ENCODE measurements at regions not wholly inside any gene's neighbourhood (a gene's known extent, or its start where the extent isn't known, plus 50 kb on each side); places are given as distances from the start of the nearest gene placed in this dataset.

DNA sequence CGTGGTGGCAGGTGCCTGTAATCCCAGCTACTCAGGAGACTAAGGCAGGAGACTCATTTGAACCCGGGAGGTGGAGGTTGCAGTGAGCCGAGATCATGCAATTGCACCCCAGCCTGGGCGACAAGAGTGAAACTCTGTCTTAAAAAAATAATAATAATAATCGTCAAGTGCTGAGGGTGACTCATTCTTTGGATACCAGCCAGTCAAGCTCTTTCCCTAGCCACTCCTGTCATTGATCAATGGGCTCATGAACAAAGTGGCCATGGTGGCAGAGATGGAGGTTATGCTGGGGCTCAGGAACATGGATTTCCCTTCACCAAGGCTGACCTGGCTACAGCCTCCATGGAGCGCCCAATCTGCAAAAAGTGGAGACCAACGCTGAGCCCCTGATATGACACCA lies 94.5 kb upstream of the HAAO start:
- DNase-seq, result no peak

DNA sequence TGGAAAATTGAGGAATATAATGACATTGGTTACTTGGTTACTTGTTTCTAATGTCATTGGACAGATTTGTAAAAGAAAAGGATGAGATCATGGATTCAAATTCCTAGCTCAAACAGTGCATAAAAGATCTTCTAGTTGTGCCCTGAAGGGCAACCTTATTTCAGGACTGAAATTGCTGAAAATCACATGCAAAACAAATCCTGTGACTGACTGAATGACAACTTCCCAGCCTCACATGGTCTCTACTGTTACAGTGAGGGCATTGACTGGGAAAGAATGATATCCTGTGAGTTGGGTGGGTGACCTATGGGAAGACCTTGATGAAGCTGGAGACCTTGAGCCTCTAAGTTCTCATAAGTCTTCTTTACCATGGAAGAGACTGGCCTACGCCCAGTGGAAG lies 90.4 kb upstream of the HAAO start:
- no peak for DNase-seq

DNA sequence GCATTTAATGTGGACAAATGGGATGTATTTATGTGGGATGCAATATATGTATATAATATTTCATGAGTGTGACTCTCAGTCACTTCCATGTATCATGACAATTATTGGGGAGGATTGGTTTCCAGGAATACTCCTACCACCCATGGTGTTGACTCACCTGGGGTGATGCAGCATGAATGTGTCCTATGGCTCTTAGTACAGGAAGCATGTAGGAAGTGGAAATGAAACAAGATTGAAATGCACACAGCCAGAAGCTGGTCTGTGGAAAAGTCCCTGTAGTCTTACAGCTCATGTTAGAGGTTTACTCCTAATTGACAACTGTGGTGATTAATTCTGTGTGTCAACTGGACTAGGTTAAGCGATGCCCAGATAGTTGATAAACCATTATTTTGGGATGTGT lies 89.3 kb upstream of the HAAO start:
- DNase-seq, result no peak

DNA sequence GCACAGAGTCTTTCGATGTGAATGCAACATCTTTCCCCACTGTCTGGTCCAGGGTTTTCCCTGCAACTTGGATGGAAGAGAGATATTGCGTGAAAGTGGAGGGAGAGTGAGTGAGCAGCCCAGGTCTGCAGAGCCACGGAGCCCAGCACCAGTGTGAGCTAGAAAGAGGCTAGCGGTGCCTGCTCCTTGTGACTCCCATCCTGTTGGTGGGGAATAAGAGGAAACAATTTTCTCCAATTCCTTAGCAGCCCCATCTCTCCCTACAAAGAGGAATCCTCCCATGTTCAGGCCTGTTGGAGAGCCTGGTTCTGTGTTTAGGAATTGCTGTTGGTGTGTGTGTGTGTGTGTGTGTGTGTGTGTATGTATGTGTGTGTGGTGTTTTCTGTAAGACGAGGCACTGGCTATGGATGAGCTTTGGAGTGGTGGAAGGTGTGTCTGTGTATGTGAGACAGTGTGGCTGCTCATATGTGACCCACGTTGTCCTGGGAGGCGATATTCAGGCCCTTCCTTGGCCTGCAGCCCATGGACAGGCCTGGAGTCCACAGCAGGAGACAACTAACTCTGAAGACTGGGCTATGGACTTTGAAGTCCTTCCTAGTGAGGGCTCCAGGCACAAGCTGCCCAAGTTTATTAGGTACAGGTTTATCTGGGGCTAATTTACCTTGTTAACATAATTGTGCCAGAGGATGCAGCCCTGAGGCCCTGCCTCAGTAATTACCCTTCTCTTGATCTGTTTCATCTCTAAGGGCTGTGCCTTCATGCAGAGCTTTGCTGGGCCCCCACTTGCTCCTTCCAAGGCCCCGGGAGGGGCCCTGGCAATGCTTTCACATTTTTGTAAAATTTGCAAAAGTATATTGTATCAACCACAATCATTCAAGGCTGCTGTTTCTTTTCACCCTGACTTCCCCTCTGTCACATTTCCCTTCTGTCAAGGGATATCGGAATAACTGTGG lies 88.6 kb upstream of the HAAO start:
- DNase-seq, result no peak

DNA sequence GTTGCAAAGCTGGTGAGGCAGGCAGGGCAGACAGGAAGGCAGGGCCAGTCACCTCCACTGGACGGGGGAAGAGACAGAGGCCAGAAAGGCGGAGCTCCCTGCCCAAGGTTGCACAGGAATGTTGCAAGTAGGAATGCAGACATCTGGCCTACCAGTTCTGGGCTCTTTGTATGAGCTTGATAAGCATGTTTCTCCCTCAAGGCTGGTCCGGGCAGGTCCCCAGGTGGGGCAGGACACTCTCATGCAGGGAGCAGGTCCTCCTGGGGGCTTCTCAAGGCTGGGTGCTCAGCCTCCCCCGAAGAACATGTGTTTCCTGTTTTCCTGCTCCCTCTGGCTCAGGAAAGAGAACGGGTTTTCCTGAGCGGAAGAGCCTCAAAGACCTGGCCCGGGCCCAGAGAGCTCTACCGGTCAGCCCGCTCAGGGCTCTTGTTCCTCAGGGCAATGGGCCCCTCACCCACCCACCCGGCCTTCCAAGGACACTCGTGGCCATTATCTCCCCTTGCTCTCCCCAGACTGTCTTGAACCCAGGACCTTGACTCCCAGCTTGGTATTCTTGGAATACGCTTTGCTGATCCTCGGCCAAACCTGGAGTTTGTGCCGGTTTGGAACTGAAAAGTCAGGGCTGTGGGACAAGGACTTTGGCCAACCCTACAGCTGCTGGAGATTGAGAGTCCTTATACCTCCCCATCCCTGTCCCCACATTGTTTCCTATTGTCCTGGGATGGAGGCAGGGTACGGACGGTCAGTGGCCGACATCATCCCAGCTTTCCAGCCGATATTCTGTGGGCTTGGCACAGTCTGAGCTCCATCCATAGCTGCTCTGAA lies 87.7 kb upstream of the HAAO start:
- no peak for DNase-seq

DNA sequence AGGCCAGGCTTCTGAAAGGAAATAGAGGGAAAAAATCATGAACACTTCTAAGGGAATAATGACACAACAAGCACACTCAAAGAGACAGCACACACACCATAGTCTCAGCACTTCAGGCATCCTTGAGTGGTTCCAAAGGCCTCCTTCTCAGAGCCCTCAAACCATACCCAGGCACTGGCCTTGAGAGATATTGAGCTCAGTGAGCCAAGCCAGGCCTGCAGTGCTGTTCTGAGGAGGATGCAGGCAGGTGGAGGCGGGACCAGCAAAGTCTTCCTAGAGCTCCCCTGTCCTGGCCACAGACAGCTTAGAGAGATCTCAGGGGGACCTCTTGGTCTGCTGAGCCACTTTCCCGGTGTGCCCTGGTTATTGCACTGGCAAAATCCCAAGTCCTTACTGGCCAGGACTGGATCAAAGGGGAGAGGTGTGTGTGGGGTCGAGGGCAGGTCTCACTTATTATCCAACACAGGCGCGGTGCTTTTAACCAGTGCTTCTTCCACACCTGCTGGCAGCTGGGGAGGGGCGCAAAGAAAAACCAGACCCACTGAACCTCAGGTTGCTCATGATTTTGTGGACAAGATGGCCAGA lies 86.8 kb upstream of the HAAO start:
- DNase-seq, result no peak

DNA sequence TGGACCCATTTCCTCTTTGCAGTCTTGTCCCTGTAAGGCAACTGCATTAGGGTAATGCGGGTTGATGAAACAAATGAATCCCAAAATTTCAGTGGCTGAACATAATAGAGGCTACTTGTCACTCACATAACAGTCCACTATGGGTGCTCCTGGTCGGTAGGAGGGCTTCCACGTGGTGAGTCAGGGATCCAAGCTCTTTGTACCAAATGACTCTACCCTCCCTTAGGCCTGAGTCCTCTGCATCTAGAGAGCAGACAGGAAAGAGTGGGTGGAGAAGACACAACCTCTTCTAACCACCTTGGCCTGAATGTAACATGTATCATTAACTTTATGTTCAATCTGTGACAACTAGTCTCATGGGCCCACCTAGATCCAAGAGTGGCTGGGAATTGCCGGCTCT lies 86.2 kb upstream of the HAAO start:
- DNase-seq, result no peak

DNA sequence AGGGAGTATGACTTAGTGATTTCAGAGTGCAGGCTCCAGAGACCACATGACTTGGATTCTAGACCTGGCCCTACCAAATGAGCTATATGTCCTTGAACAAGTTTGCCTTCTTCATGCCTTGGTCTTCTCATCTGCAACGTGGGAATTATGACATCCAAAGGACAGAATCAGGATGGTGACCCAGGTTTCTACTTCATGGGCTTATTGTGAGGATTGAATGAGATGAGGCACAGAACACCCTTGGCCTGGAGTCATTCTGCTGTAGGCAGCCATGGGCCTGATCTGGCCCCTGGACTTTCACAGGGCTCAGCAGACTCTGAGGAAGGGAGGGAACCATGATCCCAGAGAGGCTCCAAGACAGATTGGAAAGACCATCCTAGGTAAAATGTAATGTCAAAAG lies 85.6 kb upstream of the HAAO start:
- DNase-seq, result no peak

DNA sequence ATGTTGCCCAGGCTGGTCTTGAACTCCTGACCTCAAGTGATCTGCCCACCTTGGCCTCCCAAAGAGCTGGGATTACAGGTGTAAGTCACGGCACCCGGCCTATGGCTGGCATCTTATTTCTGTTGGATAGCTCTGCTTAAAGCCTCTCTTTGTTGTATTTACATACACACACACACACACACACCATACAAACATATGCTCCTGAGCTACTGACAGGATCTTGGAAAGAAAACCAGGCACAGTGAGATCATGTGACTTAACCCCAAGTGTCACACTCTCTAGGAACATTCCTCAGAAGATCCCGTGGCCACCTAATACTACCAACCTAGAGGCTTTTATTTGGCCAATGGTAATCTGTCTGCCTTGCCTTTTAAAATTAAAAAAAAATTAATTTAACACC lies 85.1 kb upstream of the HAAO start:
- no peak for DNase-seq

DNA sequence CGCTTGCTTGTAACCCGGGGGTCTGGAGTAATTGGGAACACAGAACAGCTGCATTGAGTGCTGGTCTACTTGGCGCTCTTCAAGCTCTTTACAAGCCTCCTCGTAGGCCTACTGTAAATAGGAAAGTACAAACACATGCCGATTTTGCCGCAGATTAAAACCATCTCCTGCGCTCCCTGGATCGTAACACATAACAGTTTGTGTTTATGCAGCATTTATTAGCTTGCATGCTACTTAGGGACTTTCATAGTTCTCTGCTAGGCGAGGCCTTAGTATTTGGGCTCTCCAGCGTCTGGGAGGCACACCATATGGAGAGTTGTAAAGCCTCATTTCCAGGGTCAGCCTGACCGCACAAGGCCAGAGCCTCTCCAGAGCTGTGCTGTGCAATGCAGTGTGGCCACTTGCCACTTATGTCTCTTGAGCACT lies 84.0 kb upstream of the HAAO start:
- DNase-seq, result no peak

DNA sequence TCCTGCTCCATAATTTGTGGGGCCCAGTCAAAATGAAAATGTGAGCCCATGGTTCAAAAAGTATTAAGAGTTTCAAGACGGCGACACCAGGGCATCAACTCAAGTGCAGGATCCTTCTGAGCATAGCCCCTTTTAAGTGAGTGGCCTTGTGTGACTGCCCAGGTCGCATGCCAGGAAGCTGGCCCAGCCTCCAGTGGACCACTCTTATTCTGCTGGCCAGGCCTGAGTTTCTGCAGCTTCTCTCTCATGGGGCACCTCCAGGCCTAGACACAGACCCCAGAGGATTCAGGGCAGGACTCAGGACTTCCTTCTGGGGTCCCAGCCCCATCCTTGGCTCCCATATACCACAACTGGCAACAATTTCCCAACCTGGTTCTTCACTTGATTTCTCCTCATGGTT lies 83.5 kb upstream of the HAAO start:
- no peak for DNase-seq

DNA sequence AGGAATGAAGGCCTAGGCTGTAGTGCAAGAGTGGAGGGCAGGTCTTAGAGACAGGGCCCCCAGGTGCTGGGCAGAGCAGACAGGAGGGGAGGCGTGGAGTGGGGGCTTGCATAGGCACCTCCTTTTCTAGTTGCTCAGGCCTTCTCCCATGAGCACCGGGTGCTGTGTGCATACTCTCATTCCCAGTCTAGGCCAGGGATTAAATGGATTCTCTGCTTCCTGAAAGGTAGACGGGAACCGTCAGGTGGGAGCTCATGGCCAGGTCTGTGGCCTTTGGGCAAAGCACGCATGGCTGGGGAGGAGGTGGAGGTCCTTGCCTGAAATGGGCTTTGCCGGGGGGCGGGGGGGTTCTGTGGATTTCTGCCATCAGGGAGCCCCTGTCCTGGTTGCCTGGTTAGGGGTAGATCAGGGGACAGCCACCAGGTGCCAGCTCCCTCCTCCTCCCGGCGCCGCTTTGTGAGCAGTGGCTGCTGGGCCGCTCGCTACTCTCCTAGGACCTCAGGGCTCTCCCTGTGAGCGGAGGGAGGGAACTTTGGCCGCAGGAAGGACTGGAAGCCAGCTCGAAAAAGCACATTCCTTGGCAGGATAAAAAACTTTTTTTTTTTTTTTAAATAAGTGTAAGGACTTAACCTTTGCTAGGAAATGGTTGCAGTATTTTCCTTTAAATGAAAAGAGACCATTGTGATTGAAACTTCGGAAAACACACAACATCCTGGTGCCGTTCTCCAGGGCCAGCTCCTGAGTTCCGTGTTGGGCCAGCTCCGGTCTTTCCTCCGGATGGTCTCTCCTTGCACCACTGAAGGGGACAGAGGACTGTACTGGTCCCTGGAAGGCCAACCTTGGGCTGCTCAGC lies 82.8 kb upstream of the HAAO start:
- no peak for DNase-seq

DNA sequence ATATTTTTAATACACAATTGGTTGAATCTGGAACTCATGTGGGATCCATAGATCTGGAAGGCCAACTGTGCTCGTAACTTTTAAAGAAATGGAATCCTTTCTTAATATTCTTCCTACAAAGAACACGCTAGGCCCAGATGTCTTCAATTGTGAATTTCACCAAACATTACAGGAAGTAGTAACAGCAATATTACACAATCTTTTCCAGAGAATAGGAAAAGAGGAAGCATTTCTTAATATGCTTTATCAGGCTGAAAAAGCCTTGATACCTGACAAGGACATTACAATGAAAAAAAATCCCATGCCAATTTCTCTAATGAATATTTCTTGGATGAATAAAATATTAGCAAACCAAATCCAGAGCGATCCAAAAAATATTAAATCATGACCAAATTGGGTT lies 80.3 kb upstream of the HAAO start:
- no peak for DNase-seq

DNA sequence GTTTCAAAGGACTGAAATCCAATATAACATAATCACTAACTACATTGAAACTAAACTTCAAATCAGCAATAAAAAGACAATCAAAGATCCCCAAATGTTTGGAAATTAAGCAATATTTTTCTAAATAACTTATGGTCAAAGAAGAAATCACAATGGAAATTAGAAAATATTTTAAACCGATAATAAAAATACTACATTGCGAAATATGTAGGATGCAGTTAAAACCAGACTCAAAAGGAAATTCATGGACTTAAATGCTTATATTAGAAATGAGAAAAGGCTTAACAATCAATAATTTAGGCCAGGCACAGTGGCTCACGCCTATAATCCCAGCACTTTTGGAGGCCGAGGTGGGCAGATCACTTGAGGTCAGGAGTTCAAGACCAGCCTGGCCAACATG lies 79.0 kb upstream of the HAAO start:
- no peak for DNase-seq

DNA sequence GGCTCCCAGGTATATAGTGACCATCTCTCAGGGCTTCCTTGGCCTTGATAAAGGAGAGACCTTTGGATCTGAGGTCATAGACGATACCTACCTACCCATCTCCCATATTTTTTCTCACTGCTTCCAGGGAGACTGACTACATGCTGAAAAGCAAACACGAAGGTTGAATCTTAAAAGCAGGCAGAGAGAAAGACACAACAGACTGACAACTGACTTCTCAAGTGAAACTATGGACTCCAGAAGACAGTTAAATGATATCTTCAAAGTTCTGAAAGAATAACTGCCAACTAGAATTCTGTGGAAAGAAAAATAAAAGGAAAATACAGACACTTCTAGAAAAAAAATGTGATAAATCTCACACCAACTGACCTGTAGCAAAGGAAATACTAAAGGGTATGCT lies 76.5 kb upstream of the HAAO start:
- no peak for DNase-seq

DNA sequence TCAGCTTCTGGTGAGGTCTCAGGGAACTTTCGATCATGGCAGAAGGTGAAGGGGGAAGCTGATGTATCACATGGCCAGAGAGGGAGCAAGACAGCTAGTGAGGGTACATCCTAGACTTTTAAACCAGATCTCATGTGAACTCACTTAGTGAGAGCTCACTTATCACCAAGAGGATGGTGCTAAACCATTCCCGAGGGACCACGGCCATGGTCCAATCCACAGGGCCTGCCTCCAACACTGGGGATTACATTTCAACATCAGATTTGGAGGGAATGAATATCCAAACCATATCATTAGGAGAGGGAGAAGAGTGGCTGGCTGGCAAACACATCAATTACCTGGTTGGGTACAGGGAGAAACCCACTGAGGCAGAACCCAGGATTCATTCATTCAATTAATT lies 75.7 kb upstream of the HAAO start:
- no peak for DNase-seq

DNA sequence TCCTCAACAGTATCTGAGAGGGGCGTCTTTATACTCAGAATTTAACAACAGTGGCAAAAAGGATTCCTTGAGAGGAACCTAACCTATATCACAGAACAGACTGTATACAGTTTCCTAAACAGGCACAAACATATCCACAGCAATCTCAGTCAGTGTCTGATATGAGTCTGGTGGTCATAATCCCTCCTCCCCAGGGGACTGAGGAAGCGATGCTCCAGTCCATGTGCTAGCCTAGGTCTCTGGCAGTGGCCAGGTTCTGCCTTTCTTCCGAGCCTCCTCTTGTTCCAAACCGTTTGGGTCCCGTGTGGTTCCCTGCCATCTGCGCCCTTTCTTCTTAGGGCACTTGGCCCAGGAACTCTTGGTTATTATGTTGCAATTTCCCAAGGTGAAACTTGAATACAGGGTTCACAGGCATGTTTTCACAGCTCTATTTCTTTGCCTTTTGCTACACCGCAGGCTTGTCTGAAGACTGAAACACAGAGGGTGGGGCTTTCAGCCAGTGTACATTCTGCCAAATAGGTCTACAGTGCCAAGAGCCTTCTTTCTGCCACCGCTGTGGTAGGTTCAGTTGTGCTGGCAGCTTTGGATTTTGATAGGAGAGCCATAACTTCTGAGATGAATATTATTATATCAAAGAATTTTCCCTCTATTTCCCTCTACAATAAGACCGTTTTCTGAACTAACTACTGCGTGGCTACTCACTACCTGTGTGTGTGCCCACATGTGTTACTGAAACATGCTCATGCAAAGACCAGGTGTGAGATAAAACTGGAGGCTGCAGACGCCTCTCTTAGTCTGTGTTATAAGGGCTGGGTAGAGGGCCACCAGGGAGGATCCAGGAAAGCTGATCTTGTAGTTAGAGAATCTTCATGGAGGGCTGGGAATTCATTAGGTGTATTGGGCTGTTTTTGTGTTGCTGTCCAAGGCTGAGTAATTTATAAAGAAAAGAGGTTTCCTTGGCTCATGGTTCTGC lies 75.0 kb upstream of the HAAO start:
- DNase-seq, result no peak

DNA sequence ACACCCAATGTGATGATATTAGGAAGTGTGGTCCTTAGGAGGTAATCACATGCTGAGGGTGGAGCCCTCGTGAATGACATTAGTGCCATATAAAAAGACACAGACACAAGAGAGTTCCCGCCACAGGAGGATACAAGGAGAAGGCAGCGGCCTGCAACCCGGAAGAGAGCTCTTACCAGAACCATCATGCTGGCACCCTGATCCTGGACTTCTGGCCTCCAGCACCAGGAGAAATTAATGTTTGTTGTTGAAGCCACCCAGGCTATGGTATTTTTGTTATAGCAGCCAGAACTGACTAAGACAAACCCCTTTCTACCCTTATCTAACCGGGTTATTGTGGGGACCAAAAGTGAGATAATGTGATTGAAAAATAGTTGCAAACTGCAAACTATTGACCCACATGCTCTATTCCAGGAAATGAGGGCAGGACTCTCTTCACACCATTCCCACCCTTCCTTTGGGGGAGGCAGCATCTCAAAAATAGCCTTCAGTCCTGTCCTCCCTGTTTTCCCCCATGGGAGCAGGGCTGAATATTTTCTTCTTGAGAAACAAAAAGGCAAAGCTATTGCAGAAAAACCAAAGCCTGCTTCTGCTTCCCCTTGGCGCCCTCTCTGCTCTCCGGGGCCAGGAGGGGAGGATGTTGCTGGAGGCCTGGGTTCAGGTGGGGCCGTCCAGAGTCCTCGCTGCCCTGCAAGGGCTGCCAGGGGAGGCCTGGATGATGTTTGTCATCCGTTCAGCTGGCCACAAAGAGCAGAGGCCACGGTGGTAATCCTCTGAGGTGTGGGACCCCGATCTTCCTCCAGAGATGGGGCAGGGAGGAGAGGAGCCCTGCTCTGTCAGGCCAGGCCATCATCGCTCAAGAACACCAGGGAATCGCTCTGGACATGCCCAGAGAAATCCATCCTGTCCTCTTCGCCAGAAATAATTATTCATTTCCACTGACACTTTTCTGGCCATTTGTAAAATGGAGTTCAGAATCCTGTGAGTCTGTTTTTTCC lies 73.8 kb upstream of the HAAO start:
- no peak for DNase-seq

DNA sequence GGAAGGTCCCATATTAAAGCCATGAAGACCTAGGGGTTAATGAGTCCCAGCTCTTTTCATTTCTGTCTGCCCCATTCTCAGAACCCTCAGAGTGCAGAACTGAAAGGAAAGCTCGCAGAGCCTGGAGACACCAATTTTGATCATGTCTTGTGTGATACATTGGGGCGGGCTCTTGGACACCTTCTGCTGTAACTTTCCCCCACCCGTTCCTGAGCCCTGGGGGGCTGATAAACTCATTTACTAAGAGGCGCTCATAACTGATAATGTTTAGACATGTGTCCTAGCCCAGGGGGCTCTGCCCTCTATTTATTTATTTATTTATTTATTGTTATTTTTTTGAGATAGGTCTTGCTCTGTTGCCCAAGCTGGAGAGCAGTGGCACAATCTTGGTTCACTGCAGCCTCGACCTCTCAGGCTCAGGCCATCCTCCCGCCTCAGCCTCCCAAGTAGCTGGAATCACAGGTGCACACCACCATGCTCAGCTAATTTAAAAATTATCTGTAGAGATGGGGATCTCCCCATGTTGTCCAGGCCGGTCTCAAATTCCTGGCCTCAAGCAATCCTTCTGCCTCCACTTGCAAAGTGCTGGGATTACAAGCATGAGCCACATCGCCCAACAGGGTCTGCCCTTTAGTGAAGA lies 72.4 kb upstream of the HAAO start:
- no peak for DNase-seq

DNA sequence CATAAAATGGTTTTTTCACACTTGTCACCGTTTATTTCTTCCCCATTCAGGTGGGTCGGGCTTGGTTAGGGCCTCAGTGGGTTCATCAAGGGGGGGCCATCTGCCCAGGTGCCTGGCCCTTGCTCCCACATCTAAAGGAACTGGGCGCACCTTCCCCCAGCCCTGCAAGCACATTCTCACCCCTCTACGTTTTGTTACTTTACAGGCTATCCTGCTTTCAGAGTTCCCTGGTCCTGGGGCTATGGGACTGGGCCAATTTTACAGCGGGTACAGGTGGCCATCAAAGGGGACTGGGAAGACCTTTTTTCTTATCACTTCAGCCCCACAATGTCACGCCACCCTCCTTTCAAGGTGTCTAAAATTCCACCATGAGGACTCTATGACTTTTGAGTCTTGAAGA lies 71.8 kb upstream of the HAAO start:
- no peak for DNase-seq

Data from CD4-positive, alpha-beta T cell treated with Interleukin-4 for 1 hour (primary cell).